ENCODE measurements at regions not wholly inside any gene's neighbourhood (a gene's known extent, or its start where the extent isn't known, plus 50 kb on each side); places are given as distances from the start of the nearest gene placed in this dataset.
A peak's percentile ranks its signal among the peaks of the same experiment; 100 is the strongest.

DNA sequence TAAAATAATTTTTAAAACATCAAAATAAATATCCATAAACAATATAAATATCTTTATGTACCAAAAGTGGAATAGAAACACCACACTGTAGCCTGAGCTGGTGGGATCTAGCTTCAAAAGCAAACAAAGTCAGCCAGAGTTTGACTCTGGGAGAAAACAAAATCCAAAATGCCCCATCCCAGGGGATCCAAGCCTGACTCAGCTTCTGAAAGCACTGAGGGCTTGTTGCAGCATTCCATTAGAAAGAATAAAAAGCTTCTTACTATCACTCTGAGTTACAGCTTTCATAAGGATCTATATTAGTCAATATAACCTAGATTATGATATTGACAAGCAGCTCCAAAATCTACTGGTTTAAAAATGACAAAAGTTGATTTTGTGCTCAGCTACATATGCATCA is 149.7 kb upstream of the ANKRD50 start:
- no peak overlapping the region for H3K4me3 ChIP-seq (ENCODE audit: severe bottlenecking)
- H3K9me3 ChIP-seq (ENCODE audit: severe bottlenecking), result peaks cover 1% of the 10 kb centered on the region
- DNase-seq (ENCODE audit: low spot score), result no peak
- H3K27me3 ChIP-seq (ENCODE audit: insufficient read depth, poor library complexity, severe bottlenecking), result no peaks in the 10 kb centered on the region
- no peak for ATAC-seq (ENCODE audit: low read depth)
- no peaks in the 10 kb centered on the region for H3K4me1 ChIP-seq (ENCODE audit: insufficient read depth, poor library complexity, severe bottlenecking)
- TF ChIP-seq, protein P1, sequence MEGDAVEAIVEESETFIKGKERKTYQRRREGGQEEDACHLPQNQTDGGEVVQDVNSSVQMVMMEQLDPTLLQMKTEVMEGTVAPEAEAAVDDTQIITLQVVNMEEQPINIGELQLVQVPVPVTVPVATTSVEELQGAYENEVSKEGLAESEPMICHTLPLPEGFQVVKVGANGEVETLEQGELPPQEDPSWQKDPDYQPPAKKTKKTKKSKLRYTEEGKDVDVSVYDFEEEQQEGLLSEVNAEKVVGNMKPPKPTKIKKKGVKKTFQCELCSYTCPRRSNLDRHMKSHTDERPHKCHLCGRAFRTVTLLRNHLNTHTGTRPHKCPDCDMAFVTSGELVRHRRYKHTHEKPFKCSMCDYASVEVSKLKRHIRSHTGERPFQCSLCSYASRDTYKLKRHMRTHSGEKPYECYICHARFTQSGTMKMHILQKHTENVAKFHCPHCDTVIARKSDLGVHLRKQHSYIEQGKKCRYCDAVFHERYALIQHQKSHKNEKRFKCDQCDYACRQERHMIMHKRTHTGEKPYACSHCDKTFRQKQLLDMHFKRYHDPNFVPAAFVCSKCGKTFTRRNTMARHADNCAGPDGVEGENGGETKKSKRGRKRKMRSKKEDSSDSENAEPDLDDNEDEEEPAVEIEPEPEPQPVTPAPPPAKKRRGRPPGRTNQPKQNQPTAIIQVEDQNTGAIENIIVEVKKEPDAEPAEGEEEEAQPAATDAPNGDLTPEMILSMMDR (IDR thresholded peaks at IDR 0.05; ENCODE audit: poor library complexity, severe bottlenecking), result no peak
- no peak overlapping the region for H3K27ac ChIP-seq (ENCODE audit: poor library complexity, severe bottlenecking)
- H3K36me3 ChIP-seq (ENCODE audit: low read depth), result no peaks in the 10 kb centered on the region

DNA sequence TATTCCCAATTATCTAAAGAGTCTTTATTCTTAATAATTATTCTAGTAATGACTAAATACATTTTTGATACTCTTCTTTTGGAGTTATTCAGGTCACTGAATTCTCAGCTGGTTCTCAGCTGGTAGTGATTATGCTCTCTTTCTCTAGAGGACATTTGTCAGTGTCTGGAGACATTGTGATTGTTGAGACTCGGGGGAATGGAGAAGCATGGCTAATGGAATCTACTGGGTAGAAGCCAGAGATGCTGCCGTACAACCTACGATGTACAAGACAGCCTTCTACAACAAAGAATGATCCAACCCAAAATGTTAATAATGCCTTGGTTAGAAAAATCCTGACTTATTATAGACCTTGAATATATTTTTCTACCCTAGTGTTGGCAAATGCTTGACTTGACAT is 149.2 kb upstream of the ANKRD50 start:
- ATAC-seq (ENCODE audit: low read depth), result no peak

DNA sequence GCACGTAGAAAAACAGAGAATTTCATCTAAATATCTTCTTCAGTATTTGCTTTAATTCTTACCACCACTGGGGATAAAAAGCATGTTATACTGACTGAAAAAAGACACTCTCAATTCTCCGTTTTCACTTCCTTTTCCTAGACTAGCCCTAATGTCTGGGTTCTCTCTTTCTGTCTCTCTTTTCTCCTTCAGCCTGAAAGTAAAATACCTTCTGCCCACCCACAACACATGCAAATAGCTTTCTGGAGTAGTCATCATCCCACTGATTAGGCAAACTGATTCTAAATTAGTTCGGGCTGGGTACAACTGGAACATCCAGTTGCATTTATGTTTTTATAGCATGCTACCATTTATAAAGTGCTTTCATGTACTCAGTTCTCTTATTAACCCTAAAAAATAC is 142.4 kb upstream of the ANKRD50 start:
- Histone ChIP-seq H3K36me3 (ENCODE audit: low read depth) (no peaks in the 10 kb centered on the region), H3K27me3 (ENCODE audit: insufficient read depth, poor library complexity, severe bottlenecking) (no peaks in the 10 kb centered on the region), H3K4me1 (ENCODE audit: insufficient read depth, poor library complexity, severe bottlenecking) (no peaks in the 10 kb centered on the region), H3K27ac (ENCODE audit: poor library complexity, severe bottlenecking) (no peak overlapping the region), H3K9me3 (ENCODE audit: severe bottlenecking) (no peaks in the 10 kb centered on the region), H3K4me3 (ENCODE audit: severe bottlenecking) (no peak overlapping the region)
- TF ChIP-seq, protein P1 (IDR thresholded peaks at IDR 0.05; ENCODE audit: poor library complexity, severe bottlenecking), result no peak
- DNase-seq (ENCODE audit: low spot score) (no peak), ATAC-seq (ENCODE audit: low read depth) (no peak)

More for the DNA sequence above, 149.2 kb upstream of the ANKRD50 start:
- Histone ChIP-seq H3K27me3 (ENCODE audit: insufficient read depth, poor library complexity, severe bottlenecking) (no peaks in the 10 kb centered on the region), H3K4me3 (ENCODE audit: severe bottlenecking) (no peak overlapping the region), H3K27ac (ENCODE audit: poor library complexity, severe bottlenecking) (no peak overlapping the region), H3K4me1 (ENCODE audit: insufficient read depth, poor library complexity, severe bottlenecking) (no peaks in the 10 kb centered on the region), H3K36me3 (ENCODE audit: low read depth) (no peaks in the 10 kb centered on the region), H3K9me3 (ENCODE audit: severe bottlenecking) (peaks cover 1% of the 10 kb centered on the region)
- DNase-seq (ENCODE audit: low spot score), result no peak
- TF ChIP-seq, protein P1 (IDR thresholded peaks at IDR 0.05; ENCODE audit: poor library complexity, severe bottlenecking), result no peak

DNA sequence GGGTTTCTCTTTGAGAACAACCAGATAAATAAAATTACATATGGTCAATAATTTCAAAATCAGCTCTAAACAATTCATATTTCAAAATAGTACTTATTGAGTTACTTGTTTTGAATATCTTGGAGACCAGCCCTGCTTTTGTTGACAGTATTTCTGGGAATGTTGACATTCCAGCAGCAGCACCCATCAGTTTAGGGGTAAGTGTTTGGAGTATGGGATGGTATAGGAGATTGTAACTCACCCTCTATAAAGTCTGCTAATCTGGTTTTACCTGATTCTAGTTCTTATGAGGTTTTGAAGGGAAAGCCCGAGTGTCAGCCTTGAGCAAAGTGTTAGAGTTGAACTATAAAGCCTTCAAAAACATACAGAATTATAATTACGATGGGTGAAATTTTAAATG is 139.2 kb upstream of the ANKRD50 start:
- no peaks in the 10 kb centered on the region for H3K36me3 ChIP-seq (ENCODE audit: low read depth)
- no peaks in the 10 kb centered on the region for H3K27me3 ChIP-seq (ENCODE audit: insufficient read depth, poor library complexity, severe bottlenecking)
- no peak overlapping the region for H3K4me3 ChIP-seq (ENCODE audit: severe bottlenecking)
- DNase-seq (ENCODE audit: low spot score) (no peak), ATAC-seq (ENCODE audit: low read depth) (no peak)
- H3K27ac ChIP-seq (ENCODE audit: poor library complexity, severe bottlenecking), result no peak overlapping the region
- TF ChIP-seq, protein P1 (IDR thresholded peaks at IDR 0.05; ENCODE audit: poor library complexity, severe bottlenecking), result no peak
- H3K9me3 ChIP-seq (ENCODE audit: severe bottlenecking), result no peaks in the 10 kb centered on the region
- H3K4me1 ChIP-seq (ENCODE audit: insufficient read depth, poor library complexity, severe bottlenecking), result peaks cover 1% of the 10 kb centered on the region

DNA sequence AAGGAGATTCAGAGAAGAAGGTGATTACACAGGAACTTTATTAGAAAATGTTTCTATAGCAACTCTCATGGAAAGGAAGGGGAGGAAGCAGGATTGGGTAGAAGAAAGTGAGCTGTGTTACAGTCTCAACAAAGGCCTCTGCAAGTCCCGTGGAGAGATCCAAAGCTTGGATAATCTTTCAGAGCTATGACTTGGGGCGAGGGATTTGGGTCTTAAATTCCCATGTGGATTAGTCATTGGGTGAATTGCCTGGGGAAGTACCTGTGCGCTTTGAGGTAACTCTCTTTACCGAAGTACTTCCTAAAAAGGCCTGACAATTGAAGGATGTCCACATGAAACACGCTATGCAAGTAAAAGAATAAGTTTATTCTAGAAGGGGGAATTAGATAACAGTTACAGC is 133.8 kb upstream of the ANKRD50 start:
- no peak overlapping the region for H3K27ac ChIP-seq (ENCODE audit: poor library complexity, severe bottlenecking)
- TF ChIP-seq, protein P1 (IDR thresholded peaks at IDR 0.05; ENCODE audit: poor library complexity, severe bottlenecking), result no peak

More for the DNA sequence above, 133.8 kb upstream of the ANKRD50 start:
- Histone ChIP-seq H3K9me3 (ENCODE audit: severe bottlenecking) (no peaks in the 10 kb centered on the region), H3K27me3 (ENCODE audit: insufficient read depth, poor library complexity, severe bottlenecking) (no peaks in the 10 kb centered on the region), H3K4me1 (ENCODE audit: insufficient read depth, poor library complexity, severe bottlenecking) (peaks cover 14% of the 10 kb centered on the region), H3K36me3 (ENCODE audit: low read depth) (no peaks in the 10 kb centered on the region), H3K4me3 (ENCODE audit: severe bottlenecking) (no peak overlapping the region)
- DNase-seq (ENCODE audit: low spot score) (no peak), ATAC-seq (ENCODE audit: low read depth) (peak; percentile 81)

All from RWPE2 (cell line).